HG02981 (cell line): ENCODE measurements at regions not wholly inside any gene's neighbourhood (a gene's known extent, or its start where the extent isn't known, plus 50 kb on each side); places are given as distances from the start of the nearest gene placed in this dataset.

ENCODE experiments used
- ATAC-seq: cut with Tn5 transposase; IDR thresholded peaks from one replicate; pipeline ENCODE4 v1.9.1; 2021; ENCODE audit warnings: mild to moderate bottlenecking, moderate library complexity; ENCODE audit not compliant: unreplicated experiment

DNA sequence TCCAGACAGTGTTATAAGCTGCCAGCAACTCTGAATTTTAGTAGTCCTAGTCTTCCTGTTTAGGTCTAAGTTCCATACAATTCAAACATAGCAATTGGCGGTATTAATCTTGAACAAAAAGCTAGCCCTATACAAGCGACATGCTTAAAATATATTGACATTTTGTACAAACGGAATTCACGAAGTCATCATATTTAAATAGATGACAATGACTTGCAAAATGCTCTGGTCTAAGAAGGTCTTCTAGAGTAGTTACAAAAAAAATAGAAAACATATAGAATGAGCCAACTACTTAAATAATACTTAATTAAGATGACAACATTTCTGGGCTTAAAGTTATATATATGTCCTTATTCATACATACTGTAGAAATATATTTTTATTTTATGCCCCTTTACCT is 446.6 kb downstream of the ANKRD7 start:
- no peak for ATAC-seq

GRCh38 chr7:118684796-118685195 is 460.3 kb downstream of the ANKRD7 start:
- ATAC-seq = no peak

- ATAC-seq = no peak
These were observed 464.9 kb downstream of the ANKRD7 start for GRCh38 chr7:118689403-118689802.

DNA sequence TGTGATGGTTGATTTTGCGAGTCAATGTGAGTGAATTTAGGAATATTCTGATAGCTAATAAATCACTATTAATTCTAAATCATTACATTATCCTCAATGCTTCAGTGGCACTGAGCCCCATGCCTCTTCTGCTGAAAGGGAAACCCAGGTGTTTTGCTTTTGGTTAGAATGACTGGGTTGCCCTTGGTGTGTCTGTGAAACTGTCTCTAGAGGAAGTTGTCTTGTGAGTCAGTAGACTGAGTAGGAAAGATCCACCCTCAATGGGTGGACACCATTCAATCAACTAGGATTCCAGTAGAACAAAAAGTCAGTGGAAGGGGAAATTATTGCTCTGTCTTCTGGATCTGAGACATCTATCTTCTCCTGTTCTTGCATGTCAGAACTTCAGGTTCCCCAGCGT is 472.4 kb downstream of the ANKRD7 start:
- ATAC-seq = no peak

- ATAC-seq = no peak
These were observed 474.7 kb downstream of the ANKRD7 start for GRCh38 chr7:118699222-118699621.

GRCh38 chr7:118708741-118709140 is 484.2 kb downstream of the ANKRD7 start:
- no peak for ATAC-seq

DNA sequence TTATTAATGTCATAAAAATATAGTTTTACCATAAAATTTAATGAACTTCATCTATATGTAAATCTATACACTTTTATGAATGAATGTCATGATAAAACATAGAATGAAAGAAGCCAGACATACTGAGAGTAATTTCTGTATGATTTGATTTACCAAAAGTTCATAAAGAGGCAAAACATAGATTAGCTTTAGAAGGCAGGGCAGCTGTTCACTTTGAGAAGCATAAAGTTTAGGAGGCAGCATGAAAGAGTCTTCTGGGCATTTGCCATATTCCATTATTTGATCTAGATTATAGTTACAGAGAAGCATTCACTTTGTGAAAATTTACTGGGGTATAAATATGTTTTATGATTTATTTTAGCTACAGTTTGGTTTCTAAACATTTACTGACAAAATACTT is 487.2 kb downstream of the ANKRD7 start:
- ATAC-seq = no peak

DNA sequence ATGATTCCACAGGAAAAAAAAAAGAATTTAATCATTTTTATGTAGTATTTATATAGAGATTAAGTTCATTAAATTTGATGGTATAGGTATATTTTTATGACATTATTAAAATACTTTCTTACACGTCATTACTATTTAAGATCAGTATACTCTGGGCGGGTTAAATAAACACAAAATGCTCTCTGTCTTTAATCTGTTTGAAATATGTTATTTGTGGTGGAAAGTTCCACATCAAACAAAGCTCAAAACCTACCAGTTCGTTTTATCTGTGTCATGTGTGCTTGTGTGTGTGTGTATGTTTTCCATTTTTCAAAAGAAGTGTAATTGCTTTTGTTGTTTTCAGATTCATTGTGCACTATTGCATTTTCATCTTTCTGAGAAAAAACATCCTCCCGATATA is 488.5 kb downstream of the ANKRD7 start:
- no peak for ATAC-seq

DNA sequence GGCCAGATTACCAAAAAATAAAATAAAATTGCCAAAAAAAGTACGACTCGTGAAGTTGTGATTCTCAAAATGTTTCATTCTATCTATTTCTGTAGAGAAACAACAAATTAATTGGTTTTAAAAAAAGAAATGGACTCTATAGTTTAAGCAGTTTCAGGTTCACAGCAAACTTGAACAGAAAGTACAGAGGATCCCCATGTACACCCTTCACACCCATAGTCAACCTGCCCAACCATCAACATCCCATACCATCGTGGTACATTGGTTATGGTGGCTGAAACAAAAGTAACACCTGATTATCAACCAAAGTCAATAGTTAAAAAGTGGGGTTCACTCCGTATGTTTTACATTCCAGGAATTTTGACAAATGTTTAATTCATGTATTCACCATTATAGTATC is 496.1 kb downstream of the ANKRD7 start:
- no peak for ATAC-seq

GRCh38 chr7:118731854-118732253 is 507.4 kb downstream of the ANKRD7 start:
- no peak for ATAC-seq

DNA sequence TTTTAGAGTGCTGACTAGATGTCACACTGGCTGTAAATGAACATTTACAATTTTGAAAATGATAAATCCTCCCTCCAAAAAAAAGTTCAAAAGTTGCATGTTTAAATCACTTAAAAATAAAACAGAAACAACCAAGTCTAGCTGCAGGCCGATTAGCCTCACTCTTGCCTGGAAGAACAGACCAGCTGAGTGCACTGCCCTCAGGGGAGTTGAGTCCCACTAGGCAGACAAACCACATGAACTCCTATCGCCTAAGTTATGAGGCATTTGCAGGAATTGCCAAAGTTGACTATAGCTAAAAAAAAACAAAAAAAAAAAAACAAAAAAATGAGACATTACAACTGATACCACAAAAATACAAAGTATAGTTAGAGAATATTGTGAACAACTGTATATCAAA is 510.0 kb downstream of the ANKRD7 start:
- ATAC-seq = no peak

GRCh38 chr7:118735441-118735840 is 510.9 kb downstream of the ANKRD7 start:
- ATAC-seq = no peak

GRCh38 chr7:118737935-118738334 is 513.4 kb downstream of the ANKRD7 start:
- no peak for ATAC-seq

DNA sequence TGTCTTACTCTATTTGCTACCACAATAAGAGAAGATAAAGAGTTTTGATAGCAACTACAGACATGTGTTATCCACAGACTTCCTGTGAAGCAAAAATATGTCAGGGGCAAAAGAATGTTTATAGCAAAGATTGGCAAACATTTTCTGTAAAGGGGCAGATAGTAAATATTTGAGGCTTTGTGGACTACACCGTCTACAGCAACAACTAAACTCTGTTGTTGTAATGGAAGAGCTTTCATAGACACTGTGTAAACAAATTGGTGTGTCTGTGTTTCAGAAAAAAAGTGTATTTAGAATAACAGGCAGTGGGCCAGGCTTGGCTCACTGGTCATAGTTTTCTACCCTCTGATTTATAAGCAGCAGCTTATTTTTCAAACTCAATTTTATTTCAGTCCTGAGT is 521.4 kb downstream of the ANKRD7 start:
- no peak for ATAC-seq

GRCh38 chr7:118747473-118747872 is 523.0 kb downstream of the ANKRD7 start:
- no peak for ATAC-seq

- no peak for ATAC-seq
These were observed 529.0 kb downstream of the ANKRD7 start for GRCh38 chr7:118753479-118753878.

DNA sequence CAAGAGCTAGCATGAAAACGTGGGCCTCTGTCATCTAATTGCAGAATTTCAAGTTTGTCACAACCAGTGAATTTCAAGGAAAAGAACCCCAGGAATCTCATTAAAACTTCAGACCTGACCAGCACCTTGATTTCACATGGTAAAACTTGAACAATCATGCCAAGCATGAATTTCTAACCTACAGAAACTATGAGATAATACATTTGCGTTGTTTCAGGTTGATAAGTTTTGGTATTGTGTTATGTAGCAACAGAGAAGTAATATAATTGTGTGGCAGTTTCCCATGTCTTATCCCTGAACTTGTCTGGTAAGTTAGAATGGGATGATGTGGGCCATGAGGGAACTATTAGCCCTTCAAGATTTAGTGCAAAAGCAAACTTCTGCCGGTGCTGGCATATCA is 530.1 kb downstream of the ANKRD7 start:
- ATAC-seq = no peak

GRCh38 chr7:118755067-118755625 is 530.6 kb downstream of the ANKRD7 start:
- ATAC-seq = no peak

DNA sequence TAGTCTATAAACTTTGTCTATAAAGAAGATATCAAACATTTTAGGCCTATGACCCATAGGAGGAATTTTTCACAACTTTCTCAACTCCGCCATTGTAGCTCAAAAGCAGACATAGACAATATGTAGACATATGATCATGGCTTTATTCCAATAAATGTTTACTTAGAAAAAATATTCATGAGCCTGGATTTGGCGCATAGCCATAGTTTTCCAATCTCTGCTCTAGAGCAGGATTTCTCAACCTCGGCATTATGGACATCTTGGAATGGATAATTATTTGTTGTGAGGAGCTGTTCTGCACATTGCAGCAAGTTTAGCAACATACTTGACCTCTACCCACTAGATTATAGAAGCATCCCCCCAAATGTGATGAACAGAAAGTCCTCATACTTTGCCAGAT is 532.6 kb downstream of the ANKRD7 start:
- no peak for ATAC-seq

GRCh38 chr7:118758582-118758981 is 534.1 kb downstream of the ANKRD7 start:
- no peak for ATAC-seq

DNA sequence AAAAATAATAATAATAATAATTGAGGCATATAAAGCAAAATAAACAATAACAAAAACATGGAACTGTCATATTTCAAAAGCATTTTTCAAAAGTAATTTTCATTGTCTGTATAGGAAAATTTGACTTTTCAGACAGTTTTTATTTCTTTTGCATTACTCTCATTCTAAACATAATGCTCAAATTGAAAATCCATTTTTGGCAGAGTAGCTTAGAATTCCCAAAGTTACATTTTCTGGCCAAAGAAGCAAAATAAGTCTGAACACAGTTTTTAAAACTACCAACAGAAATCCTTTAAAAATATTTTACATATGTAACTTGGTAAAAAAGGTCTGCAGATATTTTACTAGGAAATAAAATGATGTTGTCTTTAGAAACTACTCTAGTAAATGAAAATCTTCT is 535.4 kb downstream of the ANKRD7 start:
- ATAC-seq = no peak

DNA sequence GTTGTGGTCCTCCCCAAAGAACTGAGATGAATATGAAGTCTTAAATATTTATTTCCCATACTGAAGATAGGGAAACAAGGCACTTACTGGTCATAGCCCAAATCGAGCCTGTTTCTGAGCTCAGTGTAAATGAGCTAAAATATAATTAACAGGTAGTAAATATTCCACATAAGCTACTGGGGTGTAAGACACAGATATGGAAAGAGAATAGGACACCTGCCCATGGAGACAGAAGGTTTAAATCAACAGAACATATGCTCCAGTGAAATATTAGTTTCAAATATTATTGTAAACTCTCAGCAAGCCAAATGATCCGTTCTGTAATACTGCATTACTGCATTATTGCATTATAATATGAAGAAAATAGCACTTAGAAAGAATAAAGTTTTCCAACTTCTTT is 537.9 kb downstream of the ANKRD7 start:
- ATAC-seq = no peak

DNA sequence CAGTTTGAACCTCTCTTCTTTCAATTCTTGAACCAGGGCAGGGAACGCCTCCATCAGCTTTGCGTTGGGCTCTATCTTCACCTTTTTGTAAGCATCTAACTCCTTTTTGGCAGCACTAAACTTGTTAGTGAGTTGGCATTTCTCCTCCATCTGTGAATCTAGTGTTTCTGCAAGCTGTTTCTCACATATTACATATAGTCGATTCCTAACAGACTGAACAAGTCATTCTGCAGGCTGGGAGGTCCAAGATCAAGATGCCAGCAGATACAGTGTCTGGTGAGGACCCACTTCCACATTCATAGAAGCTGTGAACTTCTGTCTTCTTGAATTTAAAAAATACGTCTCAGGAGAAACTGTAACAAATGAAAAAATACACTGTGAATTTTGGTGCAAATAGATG is 539.7 kb downstream of the ANKRD7 start:
- ATAC-seq = no peak

- ATAC-seq = no peak
These were observed 547.2 kb downstream of the ANKRD7 start for GRCh38 chr7:118771672-118772071.
